CD4-positive, alpha-beta memory T cell (primary cell): ENCODE measurements at regions not wholly inside any gene's neighbourhood (a gene's known extent, or its start where the extent isn't known, plus 50 kb on each side); places are given as distances from the start of the nearest gene placed in this dataset.

Source experiments
- CTCF ChIA-PET: fragments of 350-600 bp; sonication (Branson Sonifier 250); formaldehyde crosslinking; loops from one replicate; lab custom pipeline; 2021; ENCODE audit warnings: inconsistent platforms; ENCODE audit not compliant: partially characterized antibody; lab: Charles Lee
- POLR2A ChIA-PET: fragments of 350-600 bp; sonication (Branson Sonifier 250); formaldehyde crosslinking; loops from one replicate; lab custom pipeline; 2021; ENCODE audit not compliant: partially characterized antibody; lab: Charles Lee
- DNase-seq, 5 donors: peaks; one replicate each; pipeline versions ENCODE4 v3.0.0 to v3.0.0-alpha.2; 2020 to 2022; ENCODE audit warnings: mixed read lengths in 1 of 5
- H3K27ac ChIP-seq: one replicate; pipeline ENCODE4 v1.7.0; 2013; ENCODE audit warnings: low read depth, low read length
- H3K27me3 ChIP-seq: 2 replicates; pipeline ENCODE4 v1.7.0; 2013; ENCODE audit warnings: mild to moderate bottlenecking, low read length, moderate library complexity; ENCODE audit not compliant: insufficient read depth
- H3K36me3 ChIP-seq: 2 replicates; pipeline ENCODE4 v1.7.0; 2013; ENCODE audit warnings: mild to moderate bottlenecking, low read length, moderate library complexity; ENCODE audit not compliant: insufficient read depth
- H3K4me1 ChIP-seq: 2 replicates; pipeline ENCODE4 v1.7.0; 2013; ENCODE audit warnings: mild to moderate bottlenecking, low read length, moderate library complexity; ENCODE audit not compliant: insufficient read depth
- H3K4me3 ChIP-seq, 2 donors: one replicate each; pipeline ENCODE4 v1.7.0; 2013; ENCODE audit warnings: low read length in 2 of 2, mild to moderate bottlenecking in 1 of 2
- H3K9me3 ChIP-seq, 2 donors: one replicate each; pipeline ENCODE4 v1.7.0; 2013; ENCODE audit warnings: low read length in 2 of 2, control low read depth in 1 of 2; ENCODE audit not compliant: control insufficient read depth in 1 of 2
- H3K27ac Mint-ChIP-seq, 7 donors: one replicate each; pipeline ENCODE4 v1.8.0; 2020 to 2021; ENCODE audit warnings: mixed read lengths in 7 of 7, mild to moderate bottlenecking in 6 of 7, inconsistent platforms in 3 of 7, moderate library complexity in 3 of 7
- H3K27me3 Mint-ChIP-seq, 2 donors: one replicate each; pipeline ENCODE4 v1.8.0; 2020 to 2021; ENCODE audit warnings: mixed read lengths in 2 of 2
- H3K36me3 Mint-ChIP-seq, 2 donors: one replicate each; pipeline ENCODE4 v1.8.0; 2020 to 2021; ENCODE audit warnings: mixed read lengths in 2 of 2, inconsistent platforms in 1 of 2, mild to moderate bottlenecking in 1 of 2
- H3K4me1 Mint-ChIP-seq, 4 donors: one replicate each; pipeline ENCODE4 v1.8.0; 2020 to 2021; ENCODE audit warnings: mixed read lengths in 4 of 4, mild to moderate bottlenecking in 1 of 4
- H3K4me3 Mint-ChIP-seq, 8 donors: one replicate each; pipeline ENCODE4 v1.8.0; 2020 to 2021; ENCODE audit warnings: mixed read lengths in 8 of 8, mild to moderate bottlenecking in 7 of 8, moderate library complexity in 6 of 8, inconsistent platforms in 3 of 8
- H3K9me3 Mint-ChIP-seq, 8 donors: one replicate each; pipeline ENCODE4 v1.8.0; 2020 to 2021; ENCODE audit warnings: mixed read lengths in 8 of 8, mild to moderate bottlenecking in 5 of 8, inconsistent platforms in 3 of 8, moderate library complexity in 1 of 8
- intact Hi-C: fragments of 100-400 bp; cut with micrococcal nuclease; formaldehyde crosslinking; loops from one replicate; pipeline ENCODE4 v1.15.1; 2023

DNA sequence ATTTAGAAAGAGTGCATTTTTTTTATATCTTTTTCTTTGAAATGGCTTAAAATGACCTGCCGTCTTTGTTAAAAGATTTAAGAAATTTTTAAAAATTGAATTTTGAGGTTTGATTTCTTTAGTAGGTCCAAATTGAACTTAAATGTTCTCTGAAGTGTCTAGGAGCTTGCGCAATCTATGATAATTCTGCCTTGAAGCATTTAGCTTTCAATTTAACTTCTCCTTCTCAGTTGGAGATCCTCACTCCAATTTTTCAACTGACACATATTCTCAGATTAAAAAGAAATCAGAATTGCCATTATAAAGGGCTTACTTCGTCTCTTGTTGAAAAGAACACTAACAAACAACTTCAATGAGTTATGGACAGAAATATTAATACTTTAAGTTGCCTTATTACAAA, 273.5 kb downstream of the TMA16 start:
- no peaks in the 10 kb centered on the region for H3K4me1 ChIP-seq

DNA sequence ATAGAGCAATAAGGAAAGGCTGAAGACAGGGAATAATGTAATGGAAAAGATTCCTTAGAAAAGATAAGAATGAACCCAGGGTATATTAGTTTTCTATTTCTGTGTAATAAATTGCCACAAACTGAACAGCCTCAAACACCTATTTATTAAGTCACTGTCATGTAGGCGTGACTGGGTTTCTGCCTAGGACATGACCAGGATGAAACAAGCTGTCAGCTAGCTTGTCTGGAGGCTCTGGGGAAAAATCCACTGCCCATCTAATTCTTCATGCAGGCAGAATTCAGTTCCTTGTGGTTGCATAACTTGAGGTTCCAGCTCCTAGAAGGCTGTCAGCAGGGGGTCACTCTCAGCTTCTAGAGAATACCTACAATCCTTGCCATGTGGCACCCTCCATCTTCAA, 277.7 kb downstream of the TMA16 start:
- H3K36me3 Mint-ChIP-seq, result no peaks in the 10 kb centered on the region
- H3K4me1 ChIP-seq, result no peaks in the 10 kb centered on the region
- H3K36me3 ChIP-seq, result no peaks in the 10 kb centered on the region
- H3K9me3 Mint-ChIP-seq, result no peaks in the 10 kb centered on the region
- H3K4me3 ChIP-seq, result no peak overlapping the region
- no peak overlapping the region for H3K27ac ChIP-seq
- H3K9me3 ChIP-seq, result no peaks in the 10 kb centered on the region
- no peaks in the 10 kb centered on the region for H3K4me1 Mint-ChIP-seq
- no peaks in the 10 kb centered on the region for H3K27me3 Mint-ChIP-seq
- H3K4me3 Mint-ChIP-seq, result no peak overlapping the region
- no peak for DNase-seq
- ChIA-PET POLR2A (no interaction called here), CTCF (interaction anchor here (1.9 kb wide), 1 partner anchor 11 kb away, joined by 5 read pairs; no protein-coding TSS in a partner anchor)
- H3K27me3 ChIP-seq, result no peaks in the 10 kb centered on the region
- no peak overlapping the region for H3K27ac Mint-ChIP-seq
- intact Hi-C loops, result no loop called here

More for the DNA sequence above, 273.5 kb downstream of the TMA16 start:
- no peaks in the 10 kb centered on the region for H3K36me3 Mint-ChIP-seq
- intact Hi-C loops, result no loop called here
- H3K27me3 Mint-ChIP-seq, result no peaks in the 10 kb centered on the region
- ChIA-PET CTCF (no interaction called here), POLR2A (no interaction called here)
- no peaks in the 10 kb centered on the region for H3K4me1 Mint-ChIP-seq
- no peak overlapping the region for H3K27ac Mint-ChIP-seq
- no peak for DNase-seq
- no peak overlapping the region for H3K4me3 ChIP-seq
- no peaks in the 10 kb centered on the region for H3K36me3 ChIP-seq
- no peaks in the 10 kb centered on the region for H3K9me3 ChIP-seq
- H3K4me3 Mint-ChIP-seq, result no peak overlapping the region
- no peak overlapping the region for H3K27ac ChIP-seq
- H3K27me3 ChIP-seq, result no peaks in the 10 kb centered on the region
- no peaks in the 10 kb centered on the region for H3K9me3 Mint-ChIP-seq

DNA sequence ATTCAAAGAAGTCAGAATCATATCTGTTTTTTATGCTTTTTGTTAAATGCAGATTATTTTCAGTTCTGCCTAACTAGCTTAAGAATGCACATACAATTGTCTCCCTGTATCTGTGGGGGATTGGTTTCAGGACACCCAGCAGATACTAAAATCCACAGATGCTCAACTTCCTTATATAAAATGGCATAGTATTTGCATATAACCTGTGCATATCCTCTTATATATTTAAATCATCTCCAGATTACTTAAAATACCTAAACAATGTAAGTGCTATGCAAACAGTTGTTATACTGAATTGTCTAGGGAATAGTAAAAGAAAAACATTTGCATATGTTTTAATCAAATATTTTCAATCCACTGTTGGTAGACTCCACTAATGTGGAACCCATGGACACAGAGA, 279.4 kb downstream of the TMA16 start:
- H3K4me1 ChIP-seq, result no peaks in the 10 kb centered on the region
- Mint-ChIP-seq H3K36me3 (no peaks in the 10 kb centered on the region), H3K27me3 (peaks cover 0 to 2% of the 10 kb centered on the region in 2 donors), H3K27ac (no peak overlapping the region), H3K4me1 (no peaks in the 10 kb centered on the region), H3K9me3 (no peaks in the 10 kb centered on the region), H3K4me3 (no peak overlapping the region)
- H3K4me3 ChIP-seq, result no peak overlapping the region
- H3K9me3 ChIP-seq, result no peaks in the 10 kb centered on the region
- H3K27me3 ChIP-seq, result no peaks in the 10 kb centered on the region
- intact Hi-C loops, result no loop called here
- CTCF ChIA-PET, result no interaction called here
- DNase-seq, result no peak
- POLR2A ChIA-PET, result no interaction called here
- no peaks in the 10 kb centered on the region for H3K36me3 ChIP-seq
- H3K27ac ChIP-seq, result no peak overlapping the region

DNA sequence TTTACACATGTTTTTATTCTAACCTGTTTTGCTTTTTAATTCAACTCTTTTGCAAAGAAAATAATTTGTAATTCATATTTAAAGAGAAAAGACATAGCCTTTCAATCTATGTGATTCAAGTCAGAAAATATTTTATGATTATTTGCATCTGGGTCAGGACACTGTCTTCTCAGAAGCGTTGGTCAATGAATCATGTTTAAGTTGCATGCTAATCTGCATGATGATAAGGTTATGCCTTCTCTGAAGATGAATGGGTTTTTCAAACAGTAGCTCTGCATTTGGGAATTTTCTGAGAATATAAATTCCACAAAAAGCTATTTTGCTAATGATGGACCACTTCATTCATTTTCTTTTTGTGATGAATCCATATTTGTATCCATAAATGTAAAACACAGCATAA, 282.5 kb downstream of the TMA16 start:
- peaks cover 0 to 4% (median 0%) of the 10 kb centered on the region in 8 donors for H3K9me3 Mint-ChIP-seq
- CTCF ChIA-PET, result no interaction called here
- no peaks in the 10 kb centered on the region for H3K27me3 ChIP-seq

DNA sequence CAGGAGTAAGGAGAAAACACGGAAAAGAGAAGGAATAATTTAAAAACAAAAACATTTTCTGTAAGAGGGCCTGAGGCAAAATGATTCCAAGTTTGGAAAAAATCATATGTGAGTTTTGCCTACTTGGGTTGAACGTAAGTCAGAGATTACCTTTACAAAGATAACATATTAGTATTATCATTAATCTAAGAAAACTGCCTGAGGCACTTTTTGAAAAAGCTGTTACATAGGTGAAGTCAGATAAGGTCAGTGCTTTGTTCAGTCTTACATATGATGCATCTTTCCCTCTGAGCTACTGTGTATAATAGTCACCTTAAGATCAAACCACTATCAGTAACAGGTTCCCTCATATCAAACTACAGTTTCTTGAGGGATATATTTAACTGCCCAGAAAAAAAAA, 287.2 kb downstream of the TMA16 start:
- Histone ChIP-seq H3K4me1 (no peaks in the 10 kb centered on the region), H3K36me3 (no peaks in the 10 kb centered on the region), H3K4me3 (no peak overlapping the region), H3K9me3 (no peaks in the 10 kb centered on the region), H3K27me3 (no peaks in the 10 kb centered on the region), H3K27ac (no peak overlapping the region)
- no peaks in the 10 kb centered on the region for H3K4me1 Mint-ChIP-seq
- H3K36me3 Mint-ChIP-seq, result no peaks in the 10 kb centered on the region
- peaks cover 0 to 9% (median 0%) of the 10 kb centered on the region in 8 donors for H3K9me3 Mint-ChIP-seq
- intact Hi-C loops, result no loop called here
- H3K27ac Mint-ChIP-seq, result no peak overlapping the region
- CTCF ChIA-PET, result no interaction called here
- DNase-seq, result no peak
- H3K27me3 Mint-ChIP-seq, result peaks cover 0 to 4% of the 10 kb centered on the region in 2 donors
- H3K4me3 Mint-ChIP-seq, result no peak overlapping the region
- POLR2A ChIA-PET, result no interaction called here

More for the DNA sequence above, 282.5 kb downstream of the TMA16 start:
- no peaks in the 10 kb centered on the region for H3K4me1 ChIP-seq
- Mint-ChIP-seq H3K36me3 (no peaks in the 10 kb centered on the region), H3K27ac (no peak overlapping the region), H3K4me3 (no peak overlapping the region), H3K4me1 (no peaks in the 10 kb centered on the region), H3K27me3 (peaks cover 0 to 2% of the 10 kb centered on the region in 2 donors)
- intact Hi-C loops, result no loop called here
- no peaks in the 10 kb centered on the region for H3K9me3 ChIP-seq
- no peak for DNase-seq
- no peaks in the 10 kb centered on the region for H3K36me3 ChIP-seq
- H3K4me3 ChIP-seq, result no peak overlapping the region
- POLR2A ChIA-PET, result no interaction called here
- H3K27ac ChIP-seq, result no peak overlapping the region

DNA sequence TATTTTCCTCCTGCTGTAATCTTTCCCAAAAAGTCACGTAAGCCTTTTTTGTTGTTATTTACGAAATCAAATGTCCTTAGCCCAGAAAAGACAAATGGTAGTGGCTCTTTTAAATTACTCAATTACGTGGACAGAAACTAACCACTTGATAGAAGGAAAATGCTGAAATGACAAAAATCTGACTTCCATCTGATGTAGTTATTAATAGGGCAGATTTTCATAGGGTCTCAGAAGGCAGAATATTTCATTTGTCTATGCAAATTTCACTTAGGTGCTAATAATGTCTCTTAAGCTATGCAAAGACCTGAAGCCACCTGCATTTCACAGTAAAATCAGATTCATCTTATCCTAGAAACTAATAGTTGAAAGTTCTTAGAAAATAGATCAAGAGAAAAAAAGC, 295.7 kb downstream of the TMA16 start:
- Histone ChIP-seq H3K27ac (no peak overlapping the region), H3K4me1 (no peaks in the 10 kb centered on the region), H3K36me3 (no peaks in the 10 kb centered on the region), H3K27me3 (no peaks in the 10 kb centered on the region), H3K4me3 (no peak overlapping the region), H3K9me3 (no peaks in the 10 kb centered on the region)
- no peak overlapping the region for H3K4me3 Mint-ChIP-seq
- H3K9me3 Mint-ChIP-seq, result no peaks in the 10 kb centered on the region
- intact Hi-C loops, result no loop called here
- H3K36me3 Mint-ChIP-seq, result no peaks in the 10 kb centered on the region
- H3K4me1 Mint-ChIP-seq, result no peaks in the 10 kb centered on the region
- no peak overlapping the region for H3K27ac Mint-ChIP-seq
- H3K27me3 Mint-ChIP-seq, result no peaks in the 10 kb centered on the region
- no peak for DNase-seq
- ChIA-PET CTCF (no interaction called here), POLR2A (no interaction called here)

DNA sequence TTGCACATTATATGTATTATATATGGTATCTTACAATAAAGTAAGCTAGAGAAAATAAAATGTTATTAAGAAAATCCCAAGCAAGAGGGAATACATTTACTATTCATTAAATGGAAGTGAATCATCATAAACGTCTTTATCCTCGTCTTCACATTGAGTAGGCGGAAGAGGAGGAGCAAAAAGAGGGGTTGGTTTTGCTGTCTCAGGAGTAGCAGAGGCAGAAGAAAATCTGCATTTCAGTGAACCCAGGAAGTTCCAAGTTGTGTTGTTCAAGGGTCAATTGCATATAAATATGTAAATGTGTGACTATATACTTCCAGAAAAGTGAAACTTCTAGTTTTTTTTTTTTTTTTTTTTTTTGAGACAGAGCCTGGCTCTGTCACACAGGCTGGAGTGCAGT, 301.4 kb downstream of the TMA16 start:
- H3K4me1 ChIP-seq, result no peaks in the 10 kb centered on the region
- peaks cover 0 to 4% of the 10 kb centered on the region in 2 donors for H3K27me3 Mint-ChIP-seq
- no peak overlapping the region for H3K27ac ChIP-seq
- no peak for DNase-seq
- POLR2A ChIA-PET, result no interaction called here
- H3K9me3 ChIP-seq, result no peaks in the 10 kb centered on the region
- no peak overlapping the region for H3K4me3 ChIP-seq
- H3K27ac Mint-ChIP-seq, result no peak overlapping the region
- no peaks in the 10 kb centered on the region for H3K4me1 Mint-ChIP-seq
- no peaks in the 10 kb centered on the region for H3K36me3 ChIP-seq
- CTCF ChIA-PET, result no interaction called here
- H3K36me3 Mint-ChIP-seq, result no peaks in the 10 kb centered on the region
- H3K9me3 Mint-ChIP-seq, result no peaks in the 10 kb centered on the region
- intact Hi-C loops, result no loop called here
- H3K4me3 Mint-ChIP-seq, result no peak overlapping the region
- no peaks in the 10 kb centered on the region for H3K27me3 ChIP-seq

DNA sequence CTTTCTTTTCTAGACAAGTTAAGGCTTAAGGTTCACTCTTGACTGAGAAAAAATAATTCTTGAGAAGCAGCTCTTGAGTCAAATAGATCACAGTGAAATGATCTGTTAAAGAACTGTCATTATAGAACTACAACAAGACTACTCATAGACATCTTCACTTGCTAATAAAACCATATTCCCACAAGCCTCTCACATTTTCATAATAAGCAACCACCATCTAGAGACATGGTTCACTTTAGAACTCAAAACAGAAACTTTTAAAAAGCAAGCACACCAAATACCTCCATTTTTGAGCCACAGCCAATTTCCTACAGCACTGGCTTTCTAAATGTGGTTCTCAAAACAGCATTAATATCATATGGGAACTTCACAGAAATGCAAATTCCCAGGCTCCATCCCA, 309.5 kb downstream of the TMA16 start:
- no peaks in the 10 kb centered on the region for H3K36me3 Mint-ChIP-seq
- Histone ChIP-seq H3K27ac (no peak overlapping the region), H3K36me3 (no peaks in the 10 kb centered on the region), H3K4me3 (no peak overlapping the region), H3K27me3 (no peaks in the 10 kb centered on the region), H3K9me3 (no peaks in the 10 kb centered on the region), H3K4me1 (no peaks in the 10 kb centered on the region)
- H3K4me1 Mint-ChIP-seq, result no peaks in the 10 kb centered on the region
- DNase-seq, result no peak
- peaks cover 0 to 2% (median 0%) of the 10 kb centered on the region in 8 donors for H3K9me3 Mint-ChIP-seq
- no peaks in the 10 kb centered on the region for H3K27me3 Mint-ChIP-seq
- ChIA-PET POLR2A (no interaction called here), CTCF (interaction anchor here (1.3 kb wide), 1 partner anchor 251 kb away, joined by 3 read pairs; no protein-coding TSS in a partner anchor)
- H3K4me3 Mint-ChIP-seq, result no peak overlapping the region
- intact Hi-C loops, result no loop called here
- no peak overlapping the region for H3K27ac Mint-ChIP-seq
